ENCODE measurements at regions not wholly inside any gene's neighbourhood (a gene's known extent, or its start where the extent isn't known, plus 50 kb on each side); places are given as distances from the start of the nearest gene placed in this dataset.

DNA sequence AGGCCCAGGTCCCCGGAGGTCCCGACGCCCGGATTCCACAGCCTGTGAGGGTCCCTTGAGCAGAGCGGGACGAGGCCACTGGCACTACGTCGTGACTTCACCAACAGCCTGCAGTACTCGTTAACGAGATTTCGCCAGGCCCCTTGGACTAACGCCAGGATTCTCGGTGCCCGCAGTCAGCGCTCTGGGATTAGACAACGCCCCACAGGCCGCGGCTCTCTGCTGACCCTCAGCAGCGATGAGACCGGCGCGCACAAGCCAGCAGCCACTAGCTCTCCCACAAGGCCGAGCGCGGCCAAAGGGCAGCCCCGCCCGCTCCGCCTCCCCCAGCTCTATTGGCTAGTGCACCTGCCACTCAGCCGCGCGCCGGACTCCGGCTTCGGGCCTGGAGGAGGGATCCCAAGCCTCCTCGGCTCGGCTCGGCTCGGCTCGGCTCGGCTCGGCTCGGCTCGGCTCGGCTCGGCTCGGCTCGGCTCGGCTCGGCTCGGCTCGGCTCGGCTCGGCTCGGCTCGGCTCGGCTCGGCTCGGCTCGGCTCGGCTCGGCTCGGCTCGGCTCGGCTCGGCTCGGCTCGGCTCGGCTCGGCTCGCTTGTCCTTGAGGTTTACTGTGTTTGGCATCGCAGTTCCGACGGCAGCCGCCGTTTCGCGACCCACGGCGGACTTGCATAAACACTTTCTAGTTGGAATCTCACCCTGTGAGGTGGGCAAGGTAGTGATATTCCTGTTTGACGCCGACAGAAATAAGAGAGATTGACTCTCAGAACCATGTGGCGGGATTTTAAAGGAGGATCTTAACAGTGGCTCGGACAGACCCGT is 231.7 kb upstream of the SERP2 start (continued):
- TF ChIP-seq, protein P1, sequence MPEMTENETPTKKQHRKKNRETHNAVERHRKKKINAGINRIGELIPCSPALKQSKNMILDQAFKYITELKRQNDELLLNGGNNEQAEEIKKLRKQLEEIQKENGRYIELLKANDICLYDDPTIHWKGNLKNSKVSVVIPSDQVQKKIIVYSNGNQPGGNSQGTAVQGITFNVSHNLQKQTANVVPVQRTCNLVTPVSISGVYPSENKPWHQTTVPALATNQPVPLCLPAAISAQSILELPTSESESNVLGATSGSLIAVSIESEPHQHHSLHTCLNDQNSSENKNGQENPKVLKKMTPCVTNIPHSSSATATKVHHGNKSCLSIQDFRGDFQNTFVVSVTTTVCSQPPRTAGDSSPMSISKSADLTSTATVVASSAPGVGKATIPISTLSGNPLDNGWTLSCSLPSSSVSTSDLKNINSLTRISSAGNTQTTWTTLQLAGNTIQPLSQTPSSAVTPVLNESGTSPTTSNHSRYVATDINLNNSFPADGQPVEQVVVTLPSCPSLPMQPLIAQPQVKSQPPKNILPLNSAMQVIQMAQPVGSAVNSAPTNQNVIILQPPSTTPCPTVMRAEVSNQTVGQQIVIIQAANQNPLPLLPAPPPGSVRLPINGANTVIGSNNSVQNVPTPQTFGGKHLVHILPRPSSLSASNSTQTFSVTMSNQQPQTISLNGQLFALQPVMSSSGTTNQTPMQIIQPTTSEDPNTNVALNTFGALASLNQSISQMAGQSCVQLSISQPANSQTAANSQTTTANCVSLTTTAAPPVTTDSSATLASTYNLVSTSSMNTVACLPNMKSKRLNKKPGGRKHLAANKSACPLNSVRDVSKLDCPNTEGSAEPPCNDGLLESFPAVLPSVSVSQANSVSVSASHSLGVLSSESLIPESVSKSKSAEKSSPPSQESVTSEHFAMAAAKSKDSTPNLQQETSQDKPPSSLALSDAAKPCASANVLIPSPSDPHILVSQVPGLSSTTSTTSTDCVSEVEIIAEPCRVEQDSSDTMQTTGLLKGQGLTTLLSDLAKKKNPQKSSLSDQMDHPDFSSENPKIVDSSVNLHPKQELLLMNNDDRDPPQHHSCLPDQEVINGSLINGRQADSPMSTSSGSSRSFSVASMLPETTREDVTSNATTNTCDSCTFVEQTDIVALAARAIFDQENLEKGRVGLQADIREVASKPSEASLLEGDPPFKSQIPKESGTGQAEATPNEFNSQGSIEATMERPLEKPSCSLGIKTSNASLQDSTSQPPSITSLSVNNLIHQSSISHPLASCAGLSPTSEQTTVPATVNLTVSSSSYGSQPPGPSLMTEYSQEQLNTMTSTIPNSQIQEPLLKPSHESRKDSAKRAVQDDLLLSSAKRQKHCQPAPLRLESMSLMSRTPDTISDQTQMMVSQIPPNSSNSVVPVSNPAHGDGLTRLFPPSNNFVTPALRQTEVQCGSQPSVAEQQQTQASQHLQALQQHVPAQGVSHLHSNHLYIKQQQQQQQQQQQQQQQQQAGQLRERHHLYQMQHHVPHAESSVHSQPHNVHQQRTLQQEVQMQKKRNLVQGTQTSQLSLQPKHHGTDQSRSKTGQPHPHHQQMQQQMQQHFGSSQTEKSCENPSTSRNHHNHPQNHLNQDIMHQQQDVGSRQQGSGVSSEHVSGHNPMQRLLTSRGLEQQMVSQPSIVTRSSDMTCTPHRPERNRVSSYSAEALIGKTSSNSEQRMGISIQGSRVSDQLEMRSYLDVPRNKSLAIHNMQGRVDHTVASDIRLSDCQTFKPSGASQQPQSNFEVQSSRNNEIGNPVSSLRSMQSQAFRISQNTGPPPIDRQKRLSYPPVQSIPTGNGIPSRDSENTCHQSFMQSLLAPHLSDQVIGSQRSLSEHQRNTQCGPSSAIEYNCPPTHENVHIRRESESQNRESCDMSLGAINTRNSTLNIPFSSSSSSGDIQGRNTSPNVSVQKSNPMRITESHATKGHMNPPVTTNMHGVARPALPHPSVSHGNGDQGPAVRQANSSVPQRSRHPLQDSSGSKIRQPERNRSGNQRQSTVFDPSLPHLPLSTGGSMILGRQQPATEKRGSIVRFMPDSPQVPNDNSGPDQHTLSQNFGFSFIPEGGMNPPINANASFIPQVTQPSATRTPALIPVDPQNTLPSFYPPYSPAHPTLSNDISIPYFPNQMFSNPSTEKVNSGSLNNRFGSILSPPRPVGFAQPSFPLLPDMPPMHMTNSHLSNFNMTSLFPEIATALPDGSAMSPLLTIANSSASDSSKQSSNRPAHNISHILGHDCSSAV (CRISPR knock-in tag; IDR thresholded peaks at IDR 0.05; ENCODE audit: borderline replicate concordance), result no peak
- peak; percentile 48; the same call in 1 of the 2 replicates for TF ChIP-seq ZSCAN12 (CRISPR knock-in tag; IDR thresholded peaks at IDR 0.05)
- 0 out of 2 replicates have a peak, but pooled peaks have one; percentile 24 for TF ChIP-seq ZNF224 (CRISPR knock-in tag; IDR thresholded peaks at IDR 0.05)
- no peak for TF ChIP-seq RARA (CRISPR knock-in tag; IDR thresholded peaks at IDR 0.05)
- peak; percentile 85 for TF ChIP-seq THAP11 (CRISPR knock-in tag; IDR thresholded peaks at IDR 0.05)
- TF ChIP-seq SETDB1 (CRISPR knock-in tag; IDR thresholded peaks at IDR 0.05; ENCODE audit: borderline replicate concordance), result no peak
- peak; percentile 94 for TF ChIP-seq SRY (CRISPR knock-in tag; IDR thresholded peaks at IDR 0.05)
- TF ChIP-seq, protein P2, sequence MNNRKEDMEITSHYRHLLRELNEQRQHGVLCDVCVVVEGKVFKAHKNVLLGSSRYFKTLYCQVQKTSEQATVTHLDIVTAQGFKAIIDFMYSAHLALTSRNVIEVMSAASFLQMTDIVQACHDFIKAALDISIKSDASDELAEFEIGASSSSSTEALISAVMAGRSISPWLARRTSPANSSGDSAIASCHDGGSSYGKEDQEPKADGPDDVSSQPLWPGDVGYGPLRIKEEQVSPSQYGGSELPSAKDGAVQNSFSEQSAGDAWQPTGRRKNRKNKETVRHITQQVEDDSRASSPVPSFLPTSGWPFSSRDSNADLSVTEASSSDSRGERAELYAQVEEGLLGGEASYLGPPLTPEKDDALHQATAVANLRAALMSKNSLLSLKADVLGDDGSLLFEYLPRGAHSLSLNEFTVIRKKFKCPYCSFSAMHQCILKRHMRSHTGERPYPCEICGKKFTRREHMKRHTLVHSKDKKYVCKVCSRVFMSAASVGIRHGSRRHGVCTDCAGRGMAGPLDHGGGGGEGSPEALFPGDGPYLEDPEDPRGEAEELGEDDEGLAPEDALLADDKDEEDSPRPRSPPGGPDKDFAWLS (CRISPR knock-in tag; IDR thresholded peaks at IDR 0.05; ENCODE audit: borderline replicate concordance), result no peak
- peak; percentile 69; the same call in 1 of the 2 replicates for TF ChIP-seq ZNF256 (CRISPR knock-in tag; conservative IDR thresholded peaks at IDR 0.05)
- no peak for TF ChIP-seq ZNF878 (CRISPR knock-in tag; IDR thresholded peaks at IDR 0.05)
- TF ChIP-seq, protein P3, sequence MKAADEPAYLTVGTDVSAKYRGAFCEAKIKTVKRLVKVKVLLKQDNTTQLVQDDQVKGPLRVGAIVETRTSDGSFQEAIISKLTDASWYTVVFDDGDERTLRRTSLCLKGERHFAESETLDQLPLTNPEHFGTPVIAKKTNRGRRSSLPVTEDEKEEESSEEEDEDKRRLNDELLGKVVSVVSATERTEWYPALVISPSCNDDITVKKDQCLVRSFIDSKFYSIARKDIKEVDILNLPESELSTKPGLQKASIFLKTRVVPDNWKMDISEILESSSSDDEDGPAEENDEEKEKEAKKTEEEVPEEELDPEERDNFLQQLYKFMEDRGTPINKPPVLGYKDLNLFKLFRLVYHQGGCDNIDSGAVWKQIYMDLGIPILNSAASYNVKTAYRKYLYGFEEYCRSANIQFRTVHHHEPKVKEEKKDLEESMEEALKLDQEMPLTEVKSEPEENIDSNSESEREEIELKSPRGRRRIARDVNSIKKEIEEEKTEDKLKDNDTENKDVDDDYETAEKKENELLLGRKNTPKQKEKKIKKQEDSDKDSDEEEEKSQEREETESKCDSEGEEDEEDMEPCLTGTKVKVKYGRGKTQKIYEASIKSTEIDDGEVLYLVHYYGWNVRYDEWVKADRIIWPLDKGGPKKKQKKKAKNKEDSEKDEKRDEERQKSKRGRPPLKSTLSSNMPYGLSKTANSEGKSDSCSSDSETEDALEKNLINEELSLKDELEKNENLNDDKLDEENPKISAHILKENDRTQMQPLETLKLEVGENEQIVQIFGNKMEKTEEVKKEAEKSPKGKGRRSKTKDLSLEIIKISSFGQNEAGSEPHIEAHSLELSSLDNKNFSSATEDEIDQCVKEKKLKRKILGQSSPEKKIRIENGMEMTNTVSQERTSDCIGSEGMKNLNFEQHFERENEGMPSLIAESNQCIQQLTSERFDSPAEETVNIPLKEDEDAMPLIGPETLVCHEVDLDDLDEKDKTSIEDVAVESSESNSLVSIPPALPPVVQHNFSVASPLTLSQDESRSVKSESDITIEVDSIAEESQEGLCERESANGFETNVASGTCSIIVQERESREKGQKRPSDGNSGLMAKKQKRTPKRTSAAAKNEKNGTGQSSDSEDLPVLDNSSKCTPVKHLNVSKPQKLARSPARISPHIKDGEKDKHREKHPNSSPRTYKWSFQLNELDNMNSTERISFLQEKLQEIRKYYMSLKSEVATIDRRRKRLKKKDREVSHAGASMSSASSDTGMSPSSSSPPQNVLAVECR (CRISPR knock-in tag; IDR thresholded peaks at IDR 0.05; ENCODE audit: borderline replicate concordance), result peak; percentile 58; the same call in 1 of the 2 replicates
- TF ChIP-seq SIX4 (CRISPR knock-in tag; IDR thresholded peaks at IDR 0.05), result no peak
- TF ChIP-seq ATF7 (IDR thresholded peaks at IDR 0.05), result no peak
- no peak for TF ChIP-seq ATF7 (CRISPR knock-in tag; IDR thresholded peaks at IDR 0.05)
